GM12878 (cell line): ENCODE measurements at regions not wholly inside any gene's neighbourhood (a gene's known extent, or its start where the extent isn't known, plus 50 kb on each side); places are given as distances from the start of the nearest gene placed in this dataset.

Experiments used
- BACH1 ChIP-seq: fragments of 450-650 bp; IDR thresholded peaks from 2 replicates; pipeline ENCODE4 v1.6.1; 2017; ENCODE audit warnings: mild to moderate bottlenecking, borderline replicate concordance
- EGR1 ChIP-seq, 2 experiments: IDR thresholded peaks; 1 replicate in 1 of 2; 2 replicates in 1 of 2; pipeline ENCODE4 v1.6.1; 2011 to 2012; ENCODE audit warnings: low read depth in 2 of 2, low read length in 2 of 2, borderline replicate concordance in 1 of 2, mild to moderate bottlenecking in 1 of 2, moderate library complexity in 1 of 2
- FOS ChIP-seq: IDR thresholded peaks from 3 replicates; pipeline ENCODE4 v1.6.1; 2011; ENCODE audit warnings: borderline replicate concordance; ENCODE audit not compliant: insufficient read length; ENCODE audit errors: extremely low read depth
- KDM1A ChIP-seq: fragments of 200-600 bp; sonication (generic); IDR thresholded peaks from 2 replicates; pipeline ENCODE4 v1.6.1; 2016; ENCODE audit warnings: borderline replicate concordance
- PKNOX1 ChIP-seq: fragments of 450-650 bp; IDR thresholded peaks from 2 replicates; pipeline ENCODE4 v1.6.1; 2016; ENCODE audit warnings: mild to moderate bottlenecking
- TAF1 ChIP-seq: IDR thresholded peaks from 2 replicates; pipeline ENCODE4 v1.6.1; 2011; ENCODE audit warnings: mild to moderate bottlenecking, low read depth, low read length, borderline replicate concordance
- ZBED1 ChIP-seq: IDR thresholded peaks from 2 replicates; pipeline ENCODE4 v1.6.1; 2016; ENCODE audit warnings: borderline replicate concordance
- ZNF592 ChIP-seq: fragments of 450-650 bp; IDR thresholded peaks from 2 replicates; pipeline ENCODE4 v1.6.1; 2017; ENCODE audit warnings: mild to moderate bottlenecking, moderate library complexity

GRCh38 chr10:130466271-130466997 is 330.2 kb downstream of the GLRX3 start (continued):
- TF ChIP-seq EGR1 (IDR thresholded peaks at IDR 0.05; ENCODE audit: borderline replicate concordance in 1 of 2, low read depth in 2 of 2, low read length in 2 of 2) (no peak), BACH1 (no peak), ZNF592 (no peak), KDM1A (no peak), PKNOX1 (no peak), FOS (no peak), ZBED1 (no peak), TAF1 (no peak)
